Breast epithelium (tissue), 3 donors: ENCODE measurements at regions not wholly inside any gene's neighbourhood (a gene's known extent, or its start where the extent isn't known, plus 50 kb on each side); places are given as distances from the start of the nearest gene placed in this dataset.

ENCODE experiments used
- POLR2A ChIP-seq: fragments of 450-650 bp; IDR thresholded peaks from one replicate; pipeline ENCODE4 v1.6.1; 2016; ENCODE audit warnings: antibody characterized with exemption, mild to moderate bottlenecking, moderate library complexity
- POLR2AphosphoS5 ChIP-seq, 3 donors: sonication (generic); formaldehyde crosslinking; IDR thresholded peaks; one replicate each; pipeline ENCODE4 v1.6.1; 2017; ENCODE audit warnings: antibody characterized with exemption in 3 of 3
- TF ChIP-seq, protein P1 (sequence below), 3 donors: fragments of 450-650 bp; IDR thresholded peaks; one replicate each; pipeline ENCODE4 v1.5.1; 2016 to 2017; ENCODE audit warnings: antibody characterized with exemption in 3 of 3, mild to moderate bottlenecking in 3 of 3, moderate library complexity in 3 of 3

- TF ChIP-seq, protein P1, sequence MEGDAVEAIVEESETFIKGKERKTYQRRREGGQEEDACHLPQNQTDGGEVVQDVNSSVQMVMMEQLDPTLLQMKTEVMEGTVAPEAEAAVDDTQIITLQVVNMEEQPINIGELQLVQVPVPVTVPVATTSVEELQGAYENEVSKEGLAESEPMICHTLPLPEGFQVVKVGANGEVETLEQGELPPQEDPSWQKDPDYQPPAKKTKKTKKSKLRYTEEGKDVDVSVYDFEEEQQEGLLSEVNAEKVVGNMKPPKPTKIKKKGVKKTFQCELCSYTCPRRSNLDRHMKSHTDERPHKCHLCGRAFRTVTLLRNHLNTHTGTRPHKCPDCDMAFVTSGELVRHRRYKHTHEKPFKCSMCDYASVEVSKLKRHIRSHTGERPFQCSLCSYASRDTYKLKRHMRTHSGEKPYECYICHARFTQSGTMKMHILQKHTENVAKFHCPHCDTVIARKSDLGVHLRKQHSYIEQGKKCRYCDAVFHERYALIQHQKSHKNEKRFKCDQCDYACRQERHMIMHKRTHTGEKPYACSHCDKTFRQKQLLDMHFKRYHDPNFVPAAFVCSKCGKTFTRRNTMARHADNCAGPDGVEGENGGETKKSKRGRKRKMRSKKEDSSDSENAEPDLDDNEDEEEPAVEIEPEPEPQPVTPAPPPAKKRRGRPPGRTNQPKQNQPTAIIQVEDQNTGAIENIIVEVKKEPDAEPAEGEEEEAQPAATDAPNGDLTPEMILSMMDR (IDR thresholded peaks at IDR 0.05), result no peak
- TF ChIP-seq POLR2A (no peak), POLR2AphosphoS5 (IDR thresholded peaks at IDR 0.05) (no peak)
These were observed 128.8 kb downstream of the KLF6 start for GRCh38 chr10:3656214-3656613.
